ENCODE measurements at regions not wholly inside any gene's neighbourhood (a gene's known extent, or its start where the extent isn't known, plus 50 kb on each side); places are given as distances from the start of the nearest gene placed in this dataset.

DNA sequence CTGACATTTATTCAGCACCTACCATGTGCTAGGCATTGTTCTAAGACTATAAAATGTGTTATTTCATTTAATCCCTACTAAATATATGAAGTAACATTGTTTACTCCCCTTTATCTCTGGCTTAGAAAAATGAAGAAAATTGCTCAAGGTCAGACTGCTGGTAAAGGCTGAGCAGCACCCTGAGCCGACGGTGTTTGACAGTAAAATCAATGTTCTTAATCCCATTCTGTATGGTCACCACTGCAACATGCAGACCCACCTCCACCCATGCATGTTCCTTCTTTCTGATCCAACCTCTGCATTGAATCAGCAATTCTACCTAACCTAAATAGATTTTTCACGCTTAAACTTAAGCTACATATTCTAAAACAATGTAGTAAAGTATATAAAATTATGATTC is 216.5 kb downstream of the ZBBX start:
- no CpG with 5 or more reads among the region's 3 CpGs for WGBS, 2 experiments (ENCODE audit: extremely low coverage in 2 of 2, insufficient read length in 1 of 2)
- Histone ChIP-seq H2AK5ac (ENCODE audit: low read depth, low read length) (no peak overlapping the region), H3K18ac (ENCODE audit: low read depth, low read length) (no peak overlapping the region), H2BK15ac (ENCODE audit: low read depth, low read length) (no peak overlapping the region), H3K4me3 (ENCODE audit: insufficient read depth, low read depth, low read length) (no peak overlapping the region), H3K27me3 (ENCODE audit: control insufficient read depth, insufficient read depth, low read length) (no peaks in the 10 kb centered on the region), H2BK5ac (ENCODE audit: low read depth, low read length, poor library complexity, severe bottlenecking) (no peak overlapping the region), H2BK120ac (ENCODE audit: low read depth, low read length) (no peak overlapping the region), H2AK9ac (replicated peaks; ENCODE audit: low read depth, low read length, poor library complexity) (no peak overlapping the region), H2BK20ac (ENCODE audit: low read depth, low read length) (no peak overlapping the region), H3K27ac (ENCODE audit: insufficient read depth, low read length) (no peak overlapping the region), H3K9me3 (ENCODE audit: control insufficient read depth, insufficient read depth, low read length) (peaks cover 8% of the 10 kb centered on the region; the same call in 1 of the 2 replicates), H4K91ac (ENCODE audit: insufficient read depth, low read depth, low read length) (no peak overlapping the region), H3K4me1 (ENCODE audit: control insufficient read depth, insufficient read depth, low read length) (no peaks in the 10 kb centered on the region), H4K5ac (ENCODE audit: low read depth, low read length) (no peak overlapping the region), H3K4me2 (ENCODE audit: low read depth, low read length) (no peak overlapping the region), H4K8ac (ENCODE audit: low read depth in 2 of 2, low read length in 2 of 2) (no peak overlapping the region), H3K9ac (ENCODE audit: low read depth, low read length) (no peak overlapping the region), H3K79me1 (ENCODE audit: low read depth in 1 of 2, low read length in 2 of 2) (no peaks in the 10 kb centered on the region), H3K23ac (ENCODE audit: low read depth, low read length) (no peak overlapping the region), H3K9me1 (ENCODE audit: insufficient read depth, low read length) (no peaks in the 10 kb centered on the region), H3K36me3 (ENCODE audit: control insufficient read depth, insufficient read depth, low read length) (no peaks in the 10 kb centered on the region), H3K14ac (replicated peaks; ENCODE audit: low read depth, low read length) (no peak overlapping the region), H3K56ac (ENCODE audit: extremely low read depth, insufficient read depth, low read length) (no peak overlapping the region), H2AFZ (replicated peaks; ENCODE audit: low read length, poor library complexity) (no peak overlapping the region), H3K4ac (ENCODE audit: low read depth, low read length) (no peak overlapping the region), H4K20me1 (ENCODE audit: insufficient read depth, low read length) (no peaks in the 10 kb centered on the region)
- ChIA-PET CTCF (no interaction called here), POLR2A (ENCODE audit: unreplicated experiment) (no interaction called here)
- DNase-seq (no peak), ATAC-seq (ENCODE audit: low read depth) (no peak)
- in situ Hi-C loops (cut with MboI; ENCODE audit: low sequenced_read_pairs): no loop called here
- TF ChIP-seq RCOR1 (IDR thresholded peaks at IDR 0.05; ENCODE audit: insufficient replicate concordance, low read length): no peak
- TF ChIP-seq, protein P1, sequence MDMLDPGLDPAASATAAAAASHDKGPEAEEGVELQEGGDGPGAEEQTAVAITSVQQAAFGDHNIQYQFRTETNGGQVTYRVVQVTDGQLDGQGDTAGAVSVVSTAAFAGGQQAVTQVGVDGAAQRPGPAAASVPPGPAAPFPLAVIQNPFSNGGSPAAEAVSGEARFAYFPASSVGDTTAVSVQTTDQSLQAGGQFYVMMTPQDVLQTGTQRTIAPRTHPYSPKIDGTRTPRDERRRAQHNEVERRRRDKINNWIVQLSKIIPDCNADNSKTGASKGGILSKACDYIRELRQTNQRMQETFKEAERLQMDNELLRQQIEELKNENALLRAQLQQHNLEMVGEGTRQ (IDR thresholded peaks at IDR 0.05; ENCODE audit: low read depth, low read length): no peak
- TF ChIP-seq, protein P2, sequence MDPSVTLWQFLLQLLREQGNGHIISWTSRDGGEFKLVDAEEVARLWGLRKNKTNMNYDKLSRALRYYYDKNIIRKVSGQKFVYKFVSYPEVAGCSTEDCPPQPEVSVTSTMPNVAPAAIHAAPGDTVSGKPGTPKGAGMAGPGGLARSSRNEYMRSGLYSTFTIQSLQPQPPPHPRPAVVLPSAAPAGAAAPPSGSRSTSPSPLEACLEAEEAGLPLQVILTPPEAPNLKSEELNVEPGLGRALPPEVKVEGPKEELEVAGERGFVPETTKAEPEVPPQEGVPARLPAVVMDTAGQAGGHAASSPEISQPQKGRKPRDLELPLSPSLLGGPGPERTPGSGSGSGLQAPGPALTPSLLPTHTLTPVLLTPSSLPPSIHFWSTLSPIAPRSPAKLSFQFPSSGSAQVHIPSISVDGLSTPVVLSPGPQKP (IDR thresholded peaks at IDR 0.05; ENCODE audit: borderline replicate concordance, low read depth, low read length): no peak
- no peak for TF ChIP-seq CEBPB (IDR thresholded peaks at IDR 0.05; ENCODE audit: low read depth, low read length)
- TF ChIP-seq POLR2A (IDR thresholded peaks at IDR 0.05; ENCODE audit: low read depth, low read length): no peak
- TF ChIP-seq SMC3 (IDR thresholded peaks at IDR 0.05; ENCODE audit: low read depth, low read length): no peak
- no peak for TF ChIP-seq MAFK (IDR thresholded peaks at IDR 0.05; ENCODE audit: low read depth, low read length)
- TF ChIP-seq RAD21 (IDR thresholded peaks at IDR 0.05; ENCODE audit: low read length): no peak
- dilution Hi-C loops (cut with HindIII; ENCODE audit: low sequenced_read_pairs, unreplicated experiment): no loop called here
- intact Hi-C loops (cut with micrococcal nuclease): no loop called here
- BruUV-seq (replicated peaks): no TSS peak

Measured in IMR-90 (cell line).